ENCODE measurements at regions not wholly inside any gene's neighbourhood (a gene's known extent, or its start where the extent isn't known, plus 50 kb on each side); places are given as distances from the start of the nearest gene placed in this dataset.

DNA sequence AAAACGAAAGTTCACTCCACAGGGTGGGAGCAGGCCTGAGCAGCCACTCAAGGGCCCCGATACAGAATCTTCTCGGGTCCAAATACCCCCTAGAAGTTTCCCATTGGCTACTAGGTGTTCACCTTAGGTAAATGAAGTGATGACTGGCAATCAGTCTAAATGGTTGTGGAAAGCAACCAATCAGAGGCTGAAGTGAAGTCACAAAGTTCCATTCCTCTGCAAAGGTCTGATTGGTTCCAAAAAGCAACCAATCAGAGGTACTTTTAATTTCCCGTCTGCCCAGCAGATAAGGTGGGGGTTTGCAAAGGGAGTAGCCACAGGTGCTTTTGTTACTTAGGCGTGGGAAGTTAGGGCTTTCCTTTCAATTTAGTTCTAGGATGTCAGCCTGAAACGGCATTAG, 58.2 kb upstream of the NKAP start:
- TF ChIP-seq, protein P1, sequence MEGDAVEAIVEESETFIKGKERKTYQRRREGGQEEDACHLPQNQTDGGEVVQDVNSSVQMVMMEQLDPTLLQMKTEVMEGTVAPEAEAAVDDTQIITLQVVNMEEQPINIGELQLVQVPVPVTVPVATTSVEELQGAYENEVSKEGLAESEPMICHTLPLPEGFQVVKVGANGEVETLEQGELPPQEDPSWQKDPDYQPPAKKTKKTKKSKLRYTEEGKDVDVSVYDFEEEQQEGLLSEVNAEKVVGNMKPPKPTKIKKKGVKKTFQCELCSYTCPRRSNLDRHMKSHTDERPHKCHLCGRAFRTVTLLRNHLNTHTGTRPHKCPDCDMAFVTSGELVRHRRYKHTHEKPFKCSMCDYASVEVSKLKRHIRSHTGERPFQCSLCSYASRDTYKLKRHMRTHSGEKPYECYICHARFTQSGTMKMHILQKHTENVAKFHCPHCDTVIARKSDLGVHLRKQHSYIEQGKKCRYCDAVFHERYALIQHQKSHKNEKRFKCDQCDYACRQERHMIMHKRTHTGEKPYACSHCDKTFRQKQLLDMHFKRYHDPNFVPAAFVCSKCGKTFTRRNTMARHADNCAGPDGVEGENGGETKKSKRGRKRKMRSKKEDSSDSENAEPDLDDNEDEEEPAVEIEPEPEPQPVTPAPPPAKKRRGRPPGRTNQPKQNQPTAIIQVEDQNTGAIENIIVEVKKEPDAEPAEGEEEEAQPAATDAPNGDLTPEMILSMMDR (conservative IDR thresholded peaks at IDR 0.05 in 1 of 2, IDR thresholded peaks at IDR 0.05 in 1 of 2; ENCODE audit: low read depth in 1 of 2, low read length in 2 of 2): no peak
- TF ChIP-seq EZH2 (IDR thresholded peaks at IDR 0.05; ENCODE audit: low read length, missing control alignments): no peak

Data from fibroblast of lung (primary cell).